HT-29 (cell line): ENCODE measurements at regions not wholly inside any gene's neighbourhood (a gene's known extent, or its start where the extent isn't known, plus 50 kb on each side); places are given as distances from the start of the nearest gene placed in this dataset.
A peak's percentile ranks its signal among the peaks of the same experiment; 100 is the strongest.
"Not testable (repeated sequence)": the region's sequence is repeated elsewhere in the genome, so short reads cannot be mapped to it uniquely, and the experiment has no call there.

Experiments used
- DNase-seq: peaks from one replicate; pipeline ENCODE4 v3.0.0-alpha.2; 2015; ENCODE audit warnings: low spot score

DNA sequence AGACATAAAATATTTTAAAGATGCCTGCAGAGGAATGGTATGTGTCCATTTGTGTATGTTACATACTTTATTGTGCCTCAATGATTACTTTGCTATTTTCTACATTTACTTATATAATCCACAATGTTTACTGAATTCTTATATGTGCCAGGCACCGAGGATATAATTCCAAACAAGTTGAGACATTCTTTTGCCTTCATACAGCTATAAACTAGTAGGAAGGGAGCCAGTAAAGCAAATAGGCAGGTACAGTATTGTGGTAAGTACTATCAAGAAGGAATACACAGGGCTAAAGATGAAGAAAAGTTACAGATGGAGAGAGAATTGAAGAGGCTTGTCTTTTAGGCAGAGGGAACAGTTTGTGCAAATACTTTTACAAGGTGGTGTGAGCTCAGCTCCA lies 131.6 kb downstream of the DISP1 start:
- no peak for DNase-seq

DNA sequence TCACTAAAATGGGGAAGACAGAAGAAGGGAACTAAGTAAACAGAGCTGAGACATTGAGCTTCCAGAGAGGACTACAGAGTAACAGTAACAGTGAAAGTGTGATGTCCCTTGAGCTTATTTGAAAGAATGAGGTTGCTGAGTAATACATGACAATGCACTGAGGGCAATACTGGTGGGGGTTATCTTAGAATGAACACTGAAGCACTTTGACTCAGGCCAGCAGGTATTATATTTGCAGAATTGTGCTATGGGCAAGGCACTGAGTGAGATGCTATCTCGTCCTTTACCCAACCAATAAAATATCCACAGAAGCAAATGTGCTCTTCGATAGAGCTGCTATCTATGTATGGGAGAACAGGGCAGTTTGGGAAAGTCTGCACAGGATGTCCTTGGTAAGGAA lies 133.2 kb downstream of the DISP1 start:
- peak; percentile 57 for DNase-seq

GRCh38 chr1:222950892-222951291 lies 136.1 kb downstream of the DISP1 start:
- DNase-seq: peak; percentile 76

DNA sequence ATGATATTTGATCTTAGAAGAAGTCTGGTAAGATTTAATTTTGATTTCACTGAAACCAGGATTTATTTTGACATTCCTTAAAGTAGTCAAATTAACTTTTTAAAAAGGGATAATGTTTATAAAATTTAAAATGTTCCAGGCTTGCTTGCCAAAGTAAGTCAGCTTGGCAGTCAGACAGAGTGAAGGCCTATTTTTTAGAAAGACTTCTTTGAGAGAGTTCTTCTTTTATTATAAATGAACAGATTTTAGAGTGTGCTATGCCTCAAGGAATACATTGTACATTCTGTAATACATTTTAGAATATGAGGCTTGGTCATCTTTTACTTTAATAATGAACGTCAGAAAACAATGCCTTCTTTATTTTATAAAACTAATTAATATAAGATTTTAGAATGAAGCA lies 138.7 kb downstream of the DISP1 start:
- no peak for DNase-seq

GRCh38 chr1:222955964-222956363 lies 141.1 kb downstream of the DISP1 start:
- DNase-seq: no peak

- DNase-seq: no peak
Measured at GRCh38 chr1:222956601-222957000, 141.8 kb downstream of the DISP1 start.

GRCh38 chr1:222967466-222968240 lies 152.8 kb downstream of the DISP1 start:
- DNase-seq: no peak

DNA sequence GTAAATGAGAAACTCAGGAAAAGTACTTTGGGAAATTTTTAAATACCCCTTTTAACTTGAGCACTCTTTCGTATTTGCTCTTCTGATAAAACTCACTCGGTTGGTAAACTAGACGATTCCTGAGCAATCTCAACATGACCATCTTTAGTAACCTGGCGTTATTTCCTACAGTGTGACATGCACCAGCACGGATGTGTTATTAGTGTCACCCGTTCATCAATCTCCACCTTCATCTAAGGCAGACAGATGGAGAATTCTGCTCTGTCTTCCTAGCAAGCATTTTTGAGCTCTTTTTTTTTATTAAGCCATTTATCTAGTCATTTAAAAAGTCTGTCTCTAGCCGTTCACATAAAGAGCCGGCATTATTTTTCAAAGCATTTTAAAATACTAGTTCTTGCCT lies 155.2 kb downstream of the DISP1 start:
- no peak for DNase-seq

- no peak for DNase-seq
Measured at GRCh38 chr1:222970711-222971110, 155.9 kb downstream of the DISP1 start.

DNA sequence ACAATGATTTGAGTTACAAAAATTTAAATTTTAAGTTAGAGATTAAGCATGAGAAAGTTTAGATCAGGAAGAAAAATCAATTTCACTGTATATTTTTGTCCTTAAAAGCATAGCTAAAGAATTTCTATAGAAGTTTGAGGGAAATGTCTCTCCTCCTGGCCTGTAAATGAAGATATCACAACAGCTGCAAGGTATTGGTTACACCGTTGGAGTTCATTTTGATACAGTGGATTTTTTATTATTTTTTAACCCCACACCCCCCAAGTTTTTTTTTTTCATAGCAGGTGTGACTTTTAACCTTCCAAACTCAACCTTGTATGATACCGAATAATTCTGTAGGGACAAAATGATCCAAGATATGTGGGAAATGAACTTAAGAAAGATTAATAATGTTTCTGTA lies 156.3 kb downstream of the DISP1 start:
- DNase-seq: no peak

GRCh38 chr1:222973561-222973960 lies 158.7 kb downstream of the DISP1 start:
- DNase-seq: no peak

GRCh38 chr1:222974496-222974895 lies 159.7 kb downstream of the DISP1 start:
- DNase-seq: no peak

DNA sequence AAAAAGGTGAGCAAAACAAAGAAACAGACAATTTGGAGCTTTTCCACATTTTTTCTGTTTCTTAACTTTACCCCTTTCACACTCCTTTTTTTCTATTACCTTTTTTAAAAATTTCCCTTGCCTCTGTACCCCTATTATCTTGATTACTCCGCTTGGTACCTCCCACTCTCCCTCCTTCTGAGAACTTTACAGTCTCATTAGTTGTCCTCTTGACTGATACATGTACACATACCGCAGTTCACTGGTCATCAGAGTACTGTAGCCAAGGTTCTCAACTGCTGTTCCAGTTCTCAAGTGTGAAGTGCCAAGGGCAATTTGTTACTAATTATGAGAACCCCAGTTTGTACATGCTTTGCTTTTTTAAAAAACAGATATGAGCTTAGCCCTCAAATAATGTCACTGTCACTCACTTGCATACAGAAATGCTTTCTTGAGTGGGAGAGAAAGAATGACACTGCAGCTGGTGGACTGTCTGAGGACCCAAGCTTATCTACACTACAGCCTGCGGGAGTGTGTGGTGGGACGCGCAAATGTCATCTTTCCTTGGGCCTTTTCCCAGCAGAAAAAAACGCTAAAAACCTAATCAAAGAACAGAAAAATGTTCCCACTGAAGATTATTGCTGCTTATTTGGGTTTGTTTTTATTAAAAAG lies 160.8 kb downstream of the DISP1 start:
- no peak for DNase-seq

- DNase-seq: no peak
Measured at GRCh38 chr1:222976453-222976852, 161.6 kb downstream of the DISP1 start.

- not testable (repeated sequence) for DNase-seq
Measured at GRCh38 chr1:222977294-222977693, 162.5 kb downstream of the DISP1 start.

GRCh38 chr1:222979561-222979960 lies 163.5 kb downstream of the TLR5 start:
- no peak for DNase-seq

GRCh38 chr1:222987674-222988076 lies 155.4 kb downstream of the TLR5 start:
- no peak for DNase-seq

DNA sequence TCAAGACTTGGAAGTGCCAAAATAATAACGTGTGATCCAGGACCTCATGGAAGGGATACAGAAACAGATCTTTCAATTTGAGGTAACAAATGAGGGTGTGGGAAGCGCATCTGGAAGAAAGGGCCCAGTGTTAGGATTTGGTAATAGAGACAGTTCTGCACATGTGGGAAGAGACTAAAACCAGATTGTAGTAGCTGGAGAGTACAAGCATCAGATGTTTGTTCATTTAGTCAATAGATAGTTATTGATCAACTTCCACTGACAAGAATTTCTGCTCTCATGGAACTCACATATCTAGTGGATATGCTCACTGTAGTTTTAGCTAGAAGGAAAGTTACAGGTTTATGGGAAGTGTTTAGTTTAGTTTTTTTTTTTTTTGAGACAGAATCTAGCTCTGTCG lies 153.6 kb downstream of the TLR5 start:
- no peak for DNase-seq

- no peak for DNase-seq
Measured at GRCh38 chr1:222991177-222991576, 151.9 kb downstream of the TLR5 start.

- DNase-seq: no peak
Measured at GRCh38 chr1:222991908-222992307, 151.1 kb downstream of the TLR5 start.

DNA sequence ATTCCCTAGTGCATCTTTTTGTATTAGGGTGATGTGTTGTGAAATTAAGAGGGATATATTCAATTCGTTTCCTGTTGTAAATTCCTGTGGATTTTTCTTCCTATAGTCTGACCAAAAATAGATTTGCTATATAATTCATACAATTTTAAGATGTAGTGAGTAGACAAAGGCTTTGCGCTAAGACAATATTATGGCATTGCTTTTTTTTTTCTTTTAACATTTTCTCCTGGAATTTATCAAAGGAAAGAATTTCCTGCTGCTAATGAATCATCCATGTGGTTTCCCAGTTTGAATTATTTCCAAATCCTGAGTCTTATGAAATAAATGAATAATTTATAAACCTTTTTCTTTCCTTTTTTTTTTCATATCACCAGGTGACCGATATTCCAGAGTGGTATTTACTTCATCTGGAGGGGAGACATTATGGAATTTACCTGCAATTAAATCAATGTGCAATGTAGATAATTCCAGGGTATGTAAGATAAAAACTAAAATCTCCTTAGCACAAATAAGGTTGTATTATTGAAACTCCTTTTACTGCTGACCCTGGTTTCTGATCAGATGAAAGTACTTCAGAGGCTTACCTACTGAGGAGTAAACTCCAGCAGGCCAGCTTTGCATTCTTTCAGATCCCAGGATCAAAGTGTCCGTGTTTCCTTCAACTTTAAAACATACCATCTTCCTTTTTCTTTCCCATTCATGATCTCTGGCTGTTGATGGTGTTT lies 148.4 kb downstream of the TLR5 start:
- peak; percentile 7 for DNase-seq

GRCh38 chr1:222995236-222995580 lies 147.8 kb downstream of the TLR5 start:
- DNase-seq: no peak
